ENCODE measurements at regions not wholly inside any gene's neighbourhood (a gene's known extent, or its start where the extent isn't known, plus 50 kb on each side); places are given as distances from the start of the nearest gene placed in this dataset.

DNA sequence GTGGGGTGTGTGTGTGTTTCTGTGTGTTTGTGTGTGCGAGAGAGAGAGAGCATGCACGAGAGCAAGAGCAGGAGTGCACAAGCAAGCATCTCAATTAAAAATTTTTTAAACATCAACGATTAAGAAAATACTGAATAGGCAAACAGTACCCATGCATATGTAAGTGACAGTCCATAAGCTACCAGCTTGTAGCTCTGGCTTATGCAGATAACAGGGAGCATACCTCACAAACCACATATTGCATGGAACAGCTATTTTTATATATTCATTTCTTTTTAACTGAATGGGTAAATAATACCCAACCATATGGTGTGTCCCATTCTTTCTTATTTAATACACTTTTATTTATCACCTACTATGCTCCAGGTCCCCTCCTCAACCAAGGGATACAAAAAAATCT lies 234.5 kb downstream of the KBTBD8 start:
- Histone ChIP-seq H4K8ac (ENCODE audit: extremely low read depth, insufficient read depth, low read length) (no peak overlapping the region), H3K23me2 (ENCODE audit: low read depth, low read length) (no peaks in the 10 kb centered on the region), H2AFZ (ENCODE audit: low read length) (no peak overlapping the region), H3K56ac (replicated peaks; ENCODE audit: insufficient read length, low read depth, low read length) (no peak overlapping the region), H3K9ac (replicated peaks in 1 of 4; ENCODE audit: extremely low read depth in 1 of 4, low read depth in 3 of 4, low read length in 3 of 4) (no peak overlapping the region), H2AK5ac (ENCODE audit: low read depth, low read length) (no peak overlapping the region), H3K14ac (ENCODE audit: insufficient read length) (no peak overlapping the region), H3K27me3 (replicated peaks in 1 of 4; ENCODE audit: control insufficient read depth in 3 of 4, extremely low read depth in 1 of 4, insufficient read depth in 3 of 4, low read length in 3 of 4) (no peaks in the 10 kb centered on the region), H4K91ac (replicated peaks; ENCODE audit: insufficient read length, low read length) (no peak overlapping the region), H4K20me1 (replicated peaks in 1 of 2; ENCODE audit: control insufficient read depth in 1 of 2, insufficient read depth in 2 of 2, low read length in 2 of 2) (no peaks in the 10 kb centered on the region), H3K79me1 (ENCODE audit: low read depth, low read length) (no peaks in the 10 kb centered on the region), H3K27ac (ENCODE audit: low read depth, low read length) (no peak overlapping the region), H3K4me3 (ENCODE audit: extremely low read depth in 1 of 4, insufficient read depth in 2 of 4, low read depth in 3 of 4, low read length in 4 of 4) (no peak overlapping the region), H3K18ac (ENCODE audit: extremely low read depth, low read length) (no peak overlapping the region), H2BK120ac (replicated peaks; ENCODE audit: low read depth, low read length) (no peak overlapping the region), H2BK20ac (ENCODE audit: low read length) (no peak overlapping the region), H2BK5ac (ENCODE audit: low read depth, low read length) (no peak overlapping the region), H4K5ac (ENCODE audit: insufficient read length, low read depth, low read length) (no peak overlapping the region), H2BK15ac (ENCODE audit: low read length) (no peak overlapping the region), H3K4ac (replicated peaks; ENCODE audit: insufficient read length, low read depth, low read length) (no peak overlapping the region), H3K36me3 (ENCODE audit: control insufficient read depth in 2 of 4, insufficient read depth in 4 of 4, low read length in 3 of 4) (no peaks in the 10 kb centered on the region), H2BK12ac (ENCODE audit: low read depth, low read length) (no peak overlapping the region), H3K9me3 (ENCODE audit: insufficient read depth in 2 of 2, low read depth in 1 of 2, low read length in 1 of 2) (no peaks in the 10 kb centered on the region), H3K4me1 (replicated peaks in 1 of 4; ENCODE audit: control insufficient read depth in 3 of 4, insufficient read depth in 4 of 4, low read length in 3 of 4) (no peaks in the 10 kb centered on the region), H3K4me2 (ENCODE audit: insufficient read depth in 1 of 2, low read depth in 2 of 2, low read length in 2 of 2) (no peak overlapping the region), H3K79me2 (ENCODE audit: control insufficient read depth in 1 of 2, insufficient read depth in 2 of 2, low read length in 2 of 2) (no peaks in the 10 kb centered on the region), H3K23ac (ENCODE audit: insufficient read length) (no peak overlapping the region)
- no peak for DNase-seq (ENCODE audit: low read depth in 1 of 2, low spot score in 2 of 2)
- no peak for TF ChIP-seq SIX5 (IDR thresholded peaks at IDR 0.05; ENCODE audit: low read depth, low read length)
- TF ChIP-seq, protein P1, sequence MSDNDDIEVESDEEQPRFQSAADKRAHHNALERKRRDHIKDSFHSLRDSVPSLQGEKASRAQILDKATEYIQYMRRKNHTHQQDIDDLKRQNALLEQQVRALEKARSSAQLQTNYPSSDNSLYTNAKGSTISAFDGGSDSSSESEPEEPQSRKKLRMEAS (IDR thresholded peaks at IDR 0.05) = no peak
- no peak for TF ChIP-seq HDAC6 (IDR thresholded peaks at IDR 0.05; ENCODE audit: low read depth, low read length)
- FAIRE-seq = no peak
- ChIA-PET POLR2A (ENCODE audit: partially characterized antibody) (no interaction called here), CTCF (ENCODE audit: partially characterized antibody) (interaction anchor here (1.7 to 1.8 kb wide), 2 partner anchors 9 to 119 kb away, joined by 5 read pairs; no protein-coding TSS in a partner anchor)
- WGBS, 2 experiments (ENCODE audit: extremely low coverage in 1 of 2, insufficient coverage in 1 of 2, insufficient read length in 1 of 2, insufficient replicate concordance in 2 of 2, low coverage in 1 of 2, low lambda C conversion rate in 2 of 2, missing lambda C conversion rate in 1 of 2) = 83% methylated on average over 3 of the region's 3 CpGs; no CpG with 5 or more reads in 1 of the 2 experiments

Measured in H1 (cell line).